HG03342 (cell line): ENCODE measurements at regions not wholly inside any gene's neighbourhood (a gene's known extent, or its start where the extent isn't known, plus 50 kb on each side); places are given as distances from the start of the nearest gene placed in this dataset.
"Not testable (repeated sequence)": the region's sequence is repeated elsewhere in the genome, so short reads cannot be mapped to it uniquely, and the experiment has no call there.

Source experiments
- ATAC-seq: cut with Tn5 transposase; IDR thresholded peaks from one replicate; pipeline ENCODE4 v1.9.1; 2021; ENCODE audit warnings: mild to moderate bottlenecking, moderate library complexity; ENCODE audit not compliant: unreplicated experiment

- ATAC-seq = no peak
Observed at GRCh38 chr10:15430969-15431771, 60.1 kb upstream of the FAM171A1 start.

- ATAC-seq = no peak
Observed at GRCh38 chr10:15428681-15429080, 57.6 kb upstream of the FAM171A1 start.

- ATAC-seq = no peak
Observed at GRCh38 chr10:15427843-15428414, 56.8 kb upstream of the FAM171A1 start.

- no peak for ATAC-seq
Observed at GRCh38 chr10:15426558-15426957, 55.5 kb upstream of the FAM171A1 start.

GRCh38 chr10:15426115-15426514 lies 55.0 kb upstream of the FAM171A1 start:
- ATAC-seq = no peak

- not testable (repeated sequence) for ATAC-seq
Observed at GRCh38 chr10:15421875-15422274, 50.8 kb upstream of the FAM171A1 start.
